GM18498 (cell line): ENCODE measurements at regions not wholly inside any gene's neighbourhood (a gene's known extent, or its start where the extent isn't known, plus 50 kb on each side); places are given as distances from the start of the nearest gene placed in this dataset.
"Not testable (repeated sequence)": the region's sequence is repeated elsewhere in the genome, so short reads cannot be mapped to it uniquely, and the experiment has no call there.

Source experiments
- ATAC-seq: cut with Tn5 transposase; IDR thresholded peaks from one replicate; pipeline ENCODE4 v1.9.1; 2021; ENCODE audit warnings: mild to moderate bottlenecking, moderate library complexity; ENCODE audit not compliant: unreplicated experiment

DNA sequence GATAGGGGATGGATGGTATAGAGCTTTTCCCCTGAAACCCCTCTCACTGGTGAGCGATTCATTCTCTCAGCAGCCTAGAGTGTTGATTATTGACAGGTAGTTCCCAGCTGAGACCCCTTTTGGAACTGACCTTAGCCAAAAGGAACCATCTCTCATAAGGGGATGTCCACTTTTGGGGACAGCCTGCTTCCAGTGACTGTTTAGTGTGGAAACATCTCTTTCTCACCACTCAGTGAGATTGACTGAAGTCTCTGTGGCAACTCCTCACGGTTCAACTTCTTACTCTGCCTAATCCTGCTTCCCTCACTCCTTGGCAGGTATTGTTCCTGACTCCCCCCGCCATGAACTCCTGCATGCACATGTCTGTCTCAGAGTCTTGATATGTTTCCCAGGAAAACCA is 529.2 kb upstream of the ATP2B1 start:
- ATAC-seq = no peak

DNA sequence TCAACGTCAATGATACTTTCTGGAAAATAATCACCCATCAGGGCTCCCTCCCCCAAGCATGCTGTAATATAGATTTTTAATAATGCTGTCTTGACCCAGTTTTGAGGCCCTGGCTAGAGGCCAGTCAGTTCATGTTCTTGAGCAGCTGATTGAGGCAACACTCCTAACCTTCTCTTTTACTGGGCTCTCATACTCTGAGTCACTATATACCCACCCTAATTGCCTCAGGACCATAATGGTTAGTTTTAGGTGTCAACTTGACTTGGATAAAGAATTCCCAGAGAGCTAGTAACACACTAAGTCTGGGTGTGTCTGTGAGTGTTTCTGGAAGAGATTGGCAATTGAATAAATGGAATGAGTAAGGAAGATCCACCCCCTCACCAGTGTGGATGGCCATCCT is 527.0 kb upstream of the ATP2B1 start:
- ATAC-seq = no peak

DNA sequence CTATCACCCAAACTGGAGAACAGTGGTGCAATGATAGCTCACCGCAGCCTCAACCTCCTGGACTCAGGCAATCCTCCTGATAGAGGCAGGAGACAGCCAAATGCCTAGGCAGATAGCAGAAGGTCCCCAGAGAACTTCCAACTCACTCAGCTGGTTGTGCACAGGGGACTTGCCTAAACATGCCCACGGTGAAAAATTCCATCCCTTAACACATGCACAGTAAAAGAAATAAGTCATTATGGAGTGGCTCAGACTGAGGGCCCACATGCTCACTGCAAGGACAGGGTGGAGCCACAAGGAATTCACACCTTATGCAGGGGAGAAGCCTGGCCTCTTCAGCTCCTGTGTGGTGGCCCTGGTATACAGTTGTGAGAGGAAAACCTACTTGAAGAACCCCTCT is 525.8 kb upstream of the ATP2B1 start:
- no peak for ATAC-seq

DNA sequence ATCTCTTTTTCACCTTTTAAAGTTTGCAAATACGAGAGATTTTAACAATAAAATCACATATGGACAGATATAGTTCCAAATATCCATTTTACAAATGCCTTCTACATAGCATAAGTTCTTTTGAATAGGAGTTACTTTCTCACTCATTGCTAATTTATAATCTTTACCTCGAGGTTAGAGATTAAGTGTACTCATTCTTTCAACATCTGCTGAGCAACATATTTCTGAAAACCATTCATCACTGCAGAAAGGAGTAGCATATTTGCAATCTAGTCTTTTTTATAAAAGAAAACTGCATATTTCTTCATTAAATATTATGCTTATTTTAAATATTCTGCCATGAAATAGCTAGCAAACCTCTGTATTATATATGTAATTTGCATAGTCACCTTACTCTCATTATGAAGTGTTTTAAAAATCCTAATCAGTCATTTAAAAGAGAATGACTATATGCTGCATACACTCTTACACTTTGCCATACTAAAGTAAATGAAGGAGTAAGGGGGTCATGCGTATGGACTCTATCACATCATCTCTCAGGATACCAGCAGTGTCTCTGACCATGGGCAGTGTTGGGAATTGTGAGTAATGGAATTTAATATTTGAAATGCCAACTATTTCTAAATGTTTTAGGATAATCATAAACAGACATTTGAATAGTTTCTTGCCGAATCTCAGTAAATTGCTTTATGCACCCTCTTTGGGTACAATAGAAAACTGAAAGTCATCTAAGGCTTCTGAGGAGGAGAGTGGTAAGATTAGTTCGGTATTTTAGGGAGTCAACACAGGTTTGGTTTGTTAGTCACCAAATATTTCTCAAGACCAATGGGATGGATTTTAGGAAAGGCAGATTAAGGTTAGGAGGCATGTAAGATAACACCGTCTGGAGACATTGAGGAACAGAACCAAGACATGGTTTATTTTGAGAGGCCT is 524.8 kb upstream of the ATP2B1 start:
- no peak for ATAC-seq

DNA sequence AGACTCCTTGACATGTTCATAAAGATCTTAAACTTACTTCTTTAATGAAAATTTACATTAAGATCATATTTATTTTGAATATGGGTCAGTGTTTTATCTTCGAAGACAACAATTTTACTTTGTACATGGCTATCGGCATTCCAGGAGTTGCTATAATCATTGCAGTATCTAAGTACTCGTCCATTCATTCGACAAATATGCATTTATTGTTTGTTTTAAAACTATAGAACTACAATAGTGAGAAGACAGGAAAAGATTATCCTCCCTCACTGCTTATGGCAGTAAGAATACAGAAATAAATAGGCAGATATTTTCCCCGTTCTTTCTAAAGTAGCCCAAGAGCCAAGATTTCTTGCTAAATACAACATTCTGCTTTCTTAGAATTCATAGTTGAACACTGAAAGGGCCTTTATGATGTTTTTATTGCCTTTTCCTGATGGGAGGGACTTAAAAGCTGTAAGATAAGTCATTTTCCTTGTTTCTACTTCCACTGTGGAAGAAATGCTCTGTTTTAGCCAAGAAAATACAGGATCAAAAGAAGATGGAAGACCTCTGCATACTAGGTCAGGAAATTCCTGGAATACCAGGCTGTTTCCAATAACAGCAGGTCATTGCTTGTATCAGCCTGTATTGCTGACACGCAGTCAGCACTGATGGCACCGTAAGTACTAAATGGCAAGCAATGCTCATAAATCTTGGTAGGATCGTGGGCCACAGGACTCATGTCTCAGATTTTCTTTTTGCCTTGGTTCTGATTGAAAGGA is 521.0 kb upstream of the ATP2B1 start:
- ATAC-seq = no peak

DNA sequence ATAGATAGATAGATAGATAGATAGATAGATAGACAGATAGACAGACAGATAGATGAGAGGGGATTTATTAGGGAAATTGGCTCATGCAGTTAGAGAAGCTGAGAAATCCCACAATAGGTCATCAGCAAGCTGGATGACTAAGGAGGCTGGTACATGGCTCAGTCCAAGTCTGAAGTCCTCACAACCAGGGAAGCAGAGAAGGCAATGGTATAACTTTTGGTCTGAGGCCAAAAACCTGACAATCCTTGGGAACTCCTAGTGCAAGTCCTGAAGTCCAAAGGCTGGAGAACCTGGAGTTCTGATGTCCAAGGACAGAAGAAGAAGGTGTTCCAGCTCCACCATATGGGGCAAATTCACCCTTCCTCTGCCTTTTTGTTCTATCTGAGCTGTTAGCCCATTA is 517.6 kb upstream of the ATP2B1 start:
- no peak for ATAC-seq

DNA sequence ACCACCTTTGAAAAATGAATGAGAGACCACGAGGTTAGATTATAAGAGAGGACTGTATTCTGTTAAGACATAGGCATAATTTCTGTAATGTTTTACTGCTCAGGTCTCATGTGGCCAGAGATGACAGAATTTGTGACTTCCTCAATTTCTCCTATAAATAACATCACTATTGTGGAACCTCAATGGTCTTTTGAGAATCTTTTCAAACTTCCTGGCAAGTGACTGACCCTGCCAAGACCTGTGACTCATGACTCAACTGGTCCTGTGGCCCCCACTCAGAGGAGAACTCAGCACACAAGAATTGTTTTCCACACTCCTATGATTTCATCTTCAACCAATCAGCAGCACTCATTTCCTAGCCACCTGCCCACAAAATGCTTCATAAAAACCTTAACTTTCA is 508.2 kb upstream of the ATP2B1 start:
- ATAC-seq = no peak

DNA sequence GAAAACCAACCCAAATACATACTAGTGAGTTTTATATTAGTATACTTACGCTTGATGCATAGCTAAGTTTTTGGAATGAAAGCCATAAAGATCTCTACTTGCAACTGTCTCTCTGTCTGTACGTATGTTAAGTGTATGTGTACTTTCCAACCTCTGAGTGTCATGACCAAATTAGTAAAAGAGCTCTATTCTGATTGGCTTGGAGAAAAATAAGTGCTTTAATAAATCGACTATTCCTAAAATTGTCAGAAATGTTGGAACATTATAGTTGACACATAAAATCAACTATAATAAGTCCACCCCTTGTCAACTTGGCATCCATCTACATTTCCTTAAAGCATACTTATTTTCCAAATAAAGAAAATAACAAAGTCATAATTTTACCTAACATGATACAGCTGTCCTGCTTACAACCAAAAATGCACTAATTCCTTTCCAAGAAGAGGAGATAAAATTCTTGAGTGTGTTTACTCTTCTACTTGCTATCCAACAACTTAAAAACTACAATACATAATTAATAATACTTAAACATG is 507.4 kb upstream of the ATP2B1 start:
- no peak for ATAC-seq

DNA sequence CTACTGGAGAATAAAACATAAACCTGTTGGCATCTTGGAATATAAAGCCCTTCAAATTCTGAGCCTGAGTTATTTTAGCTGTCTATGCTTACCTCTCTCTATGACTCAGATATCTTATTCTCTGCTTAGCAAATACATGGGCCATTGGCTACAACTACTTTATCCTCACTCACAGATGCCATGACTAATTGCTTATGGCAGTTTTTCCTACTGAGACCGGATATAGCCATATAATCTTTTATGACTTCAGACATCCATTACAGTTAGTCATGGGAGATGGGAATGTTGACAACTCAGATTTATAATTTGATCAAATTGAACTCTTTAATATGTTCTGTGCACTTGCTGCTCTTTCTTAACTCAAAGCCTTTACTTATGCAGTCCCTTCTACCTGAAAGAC is 502.4 kb upstream of the ATP2B1 start:
- ATAC-seq = no peak

DNA sequence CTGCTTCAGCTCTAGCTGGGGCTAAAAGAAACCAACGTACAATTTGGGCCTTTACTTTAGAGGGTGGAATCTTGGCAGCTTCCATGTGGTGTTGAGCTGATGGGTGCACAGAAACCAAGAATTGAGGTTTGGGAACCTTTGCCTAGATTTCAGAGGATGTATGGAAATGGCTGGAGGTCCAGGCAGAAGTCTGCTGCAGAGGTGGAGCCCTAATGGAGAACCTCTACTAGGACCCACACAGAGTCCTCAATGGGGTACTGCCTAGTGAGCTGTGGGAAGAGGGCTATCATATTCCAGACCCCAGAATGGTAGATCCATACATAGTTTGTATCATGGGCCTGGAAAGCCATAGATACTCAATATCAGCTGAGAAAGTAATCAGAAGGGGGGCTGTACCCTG is 500.4 kb upstream of the ATP2B1 start:
- ATAC-seq = no peak

DNA sequence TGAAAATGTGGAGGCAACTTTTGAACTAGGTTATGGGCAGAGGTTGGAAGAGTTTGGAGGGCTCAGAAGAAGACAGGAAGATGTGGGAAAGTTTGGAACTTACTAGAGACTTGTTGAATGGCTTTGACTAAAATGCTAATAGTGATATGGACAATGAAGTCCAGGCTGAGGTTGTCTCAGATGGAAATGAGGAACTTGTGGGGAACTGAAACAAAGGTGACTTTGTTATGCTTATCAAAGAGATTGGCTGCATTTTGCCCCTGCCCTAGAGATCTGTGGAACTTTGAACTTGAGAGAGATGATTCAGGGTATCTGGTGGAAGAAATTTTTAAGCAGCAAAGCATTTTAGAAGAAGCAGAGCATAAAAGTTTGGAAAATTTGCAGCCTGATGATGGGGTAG is 499.7 kb upstream of the ATP2B1 start:
- ATAC-seq = not testable (repeated sequence)

DNA sequence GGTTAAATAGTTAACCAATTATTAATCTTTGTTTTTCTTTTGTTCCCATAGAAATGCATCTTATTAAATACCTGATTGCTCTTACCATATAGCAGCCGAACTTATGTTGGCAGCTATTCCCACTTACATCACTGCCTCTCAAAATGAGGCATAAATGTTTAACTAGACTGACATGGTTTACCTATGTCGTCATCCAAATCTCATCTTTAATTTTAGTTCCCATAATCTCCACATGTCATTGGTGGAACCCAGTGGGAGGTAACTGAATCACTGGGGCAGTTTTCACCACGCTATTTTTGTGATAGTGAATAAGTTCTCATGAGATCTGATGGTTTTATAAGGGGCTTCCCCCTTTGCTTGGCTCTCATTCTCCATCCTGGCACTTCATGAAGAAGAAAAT is 499.2 kb upstream of the ATP2B1 start:
- ATAC-seq = no peak

DNA sequence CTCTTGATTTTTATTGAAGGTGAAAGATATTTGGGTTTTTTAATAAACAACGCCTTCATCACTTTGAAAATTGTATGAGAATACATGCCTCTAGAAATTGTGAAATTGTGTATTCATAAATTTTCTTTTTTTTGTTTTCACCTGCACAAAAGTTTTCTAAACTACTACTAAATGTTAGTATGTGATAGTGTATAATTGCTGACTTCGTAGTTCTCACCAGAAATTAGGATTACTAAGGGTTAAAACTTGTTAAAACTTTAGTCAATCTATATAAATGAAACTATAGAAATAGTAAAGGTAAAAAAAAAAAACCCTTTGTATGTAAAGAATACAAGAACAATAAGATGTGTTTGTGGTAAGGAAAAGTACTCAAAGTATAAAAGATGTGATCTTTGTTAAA is 496.5 kb upstream of the ATP2B1 start:
- ATAC-seq = no peak

DNA sequence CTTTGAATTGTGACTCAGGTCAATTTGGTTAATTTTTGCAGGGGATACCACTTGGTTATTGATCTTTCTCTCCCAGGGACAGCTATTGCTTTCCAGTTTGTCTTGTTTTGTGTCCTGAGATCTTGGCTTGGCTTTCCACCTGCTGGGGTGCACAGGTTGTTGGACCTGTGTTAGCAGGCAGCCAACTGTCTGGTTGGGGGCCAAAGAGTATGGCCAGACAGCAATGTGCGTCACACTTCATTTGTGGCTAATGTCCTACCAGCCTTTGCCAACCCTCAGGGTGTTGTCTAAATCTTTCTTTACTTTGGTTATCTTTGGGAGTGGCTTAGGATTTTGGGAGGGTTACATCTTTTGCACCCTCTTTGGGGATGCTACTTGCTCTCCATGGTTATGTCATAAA is 494.9 kb upstream of the ATP2B1 start:
- ATAC-seq = no peak

DNA sequence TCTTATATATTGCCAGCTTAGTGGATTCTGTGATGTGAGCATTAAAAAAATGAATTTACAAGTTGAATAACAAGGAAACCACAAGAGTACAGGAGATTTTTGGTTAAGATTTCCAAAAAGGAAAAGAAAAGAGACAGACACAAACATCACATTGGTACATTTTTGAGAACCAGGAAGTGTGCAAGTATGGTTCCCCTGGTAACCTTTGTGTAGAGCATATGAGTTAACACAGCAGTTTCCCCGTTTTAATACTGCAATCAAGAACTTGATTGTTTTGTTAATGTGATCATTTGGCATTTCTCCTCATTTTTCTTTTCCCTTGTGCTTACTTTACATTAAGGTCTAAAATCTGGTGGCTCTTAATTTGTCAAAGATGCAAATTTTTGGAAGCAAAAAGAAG is 490.4 kb upstream of the ATP2B1 start:
- no peak for ATAC-seq

DNA sequence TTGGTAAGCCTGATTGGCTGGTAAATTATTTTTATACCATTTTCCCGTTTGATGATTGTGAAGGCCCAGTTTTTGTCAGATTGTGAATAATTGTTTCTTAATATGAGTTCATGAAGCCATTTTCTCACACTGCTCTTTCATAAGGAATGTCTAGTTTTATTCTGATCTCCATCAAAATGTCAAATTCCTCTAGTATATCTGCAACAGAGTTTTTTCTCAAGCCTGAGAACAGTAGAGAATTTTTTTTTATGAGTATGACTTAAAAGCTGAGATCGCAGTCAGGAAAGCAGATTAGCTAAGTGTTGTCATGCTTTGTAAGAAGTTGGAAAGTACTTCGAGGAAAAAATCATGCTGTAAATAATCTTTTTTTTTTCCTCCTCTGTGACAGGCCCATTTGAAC is 484.9 kb upstream of the ATP2B1 start:
- no peak for ATAC-seq

DNA sequence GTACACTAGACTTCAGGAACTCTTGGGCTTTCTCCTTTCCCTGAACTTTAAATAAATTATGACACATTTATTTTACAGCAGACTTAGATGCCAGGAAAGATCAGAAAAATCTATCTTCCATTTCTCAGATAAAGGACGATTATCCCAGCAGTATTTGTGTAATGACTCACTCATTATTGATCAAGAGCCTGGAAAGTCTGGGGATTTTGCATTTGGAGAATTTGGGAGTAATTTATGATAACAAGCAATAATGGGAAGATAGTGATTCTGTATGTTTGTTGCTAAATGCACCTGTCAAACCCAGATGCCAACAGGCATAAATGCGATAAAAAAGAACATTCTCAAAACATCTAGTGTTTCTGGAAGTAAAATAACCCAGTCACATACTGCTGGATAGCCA is 480.2 kb upstream of the ATP2B1 start:
- ATAC-seq = no peak

DNA sequence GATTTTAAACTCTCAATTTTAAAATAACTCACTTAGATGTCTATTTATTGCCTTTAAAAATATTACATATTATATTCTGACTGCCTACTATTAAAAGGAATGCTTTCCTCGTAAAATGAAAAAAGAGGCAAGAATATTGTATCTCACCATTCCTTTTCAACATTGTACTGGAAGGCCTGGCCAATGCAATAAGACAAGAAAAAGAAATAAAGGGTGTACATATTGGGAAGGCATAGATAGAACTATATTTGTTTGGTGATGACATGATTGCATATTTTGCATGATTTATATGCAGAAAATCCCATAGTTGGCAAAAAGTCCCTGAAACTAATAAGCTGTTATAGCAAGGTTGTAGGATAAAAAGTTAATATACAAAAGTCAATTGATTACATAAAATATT is 474.6 kb upstream of the ATP2B1 start:
- no peak for ATAC-seq

DNA sequence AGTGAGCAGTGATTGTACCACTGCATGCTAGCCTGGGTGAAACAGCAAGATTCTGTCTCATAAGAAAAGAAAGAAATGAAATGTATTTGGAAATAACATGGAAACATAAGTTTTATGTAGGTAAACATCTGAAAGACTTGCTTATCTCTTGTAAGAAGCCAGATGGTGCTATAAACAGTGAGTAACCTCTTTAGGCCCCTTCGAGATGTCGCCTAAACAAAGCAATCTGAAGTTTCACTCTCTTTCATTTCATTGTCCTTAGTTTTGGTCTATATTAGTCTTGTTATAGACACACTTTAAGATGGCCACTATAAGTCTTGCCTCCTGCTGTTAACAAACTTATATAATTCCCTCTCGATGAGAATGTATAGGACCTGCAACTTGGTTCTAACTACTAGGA is 472.6 kb upstream of the ATP2B1 start:
- ATAC-seq = no peak

DNA sequence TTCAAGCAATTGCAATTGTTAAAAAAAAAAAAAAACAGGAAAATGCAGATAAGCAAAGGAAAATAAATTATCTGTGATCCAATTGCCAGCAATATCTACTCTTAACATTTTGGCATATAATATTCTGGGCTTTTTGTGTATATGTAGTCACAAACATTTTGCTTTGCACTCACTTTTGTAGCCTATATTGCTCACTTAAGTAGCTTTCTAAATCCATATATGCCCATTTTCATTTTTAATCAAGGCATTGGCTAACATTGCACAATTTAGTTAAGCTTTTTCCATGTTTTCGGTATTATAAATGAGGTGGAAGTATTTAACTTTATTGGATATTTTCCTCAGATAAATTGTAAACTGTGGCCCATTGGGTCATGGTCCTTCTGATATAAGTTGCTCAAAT is 466.3 kb upstream of the ATP2B1 start:
- no peak for ATAC-seq

DNA sequence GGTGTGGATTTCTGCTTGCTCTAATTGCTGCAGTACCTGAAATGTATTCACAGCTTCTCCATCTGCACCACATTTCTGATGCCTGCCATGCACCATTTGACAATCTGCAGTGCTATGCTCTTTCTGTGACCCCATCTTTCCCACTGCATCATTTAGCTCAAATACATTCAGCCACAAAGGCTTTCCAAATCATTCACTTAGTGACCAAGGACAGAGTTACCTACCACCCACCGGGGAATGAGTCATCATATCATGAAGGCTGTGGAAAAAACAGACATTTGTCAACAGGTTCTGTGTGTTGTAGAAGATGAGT is 465.5 kb upstream of the ATP2B1 start:
- no peak for ATAC-seq

DNA sequence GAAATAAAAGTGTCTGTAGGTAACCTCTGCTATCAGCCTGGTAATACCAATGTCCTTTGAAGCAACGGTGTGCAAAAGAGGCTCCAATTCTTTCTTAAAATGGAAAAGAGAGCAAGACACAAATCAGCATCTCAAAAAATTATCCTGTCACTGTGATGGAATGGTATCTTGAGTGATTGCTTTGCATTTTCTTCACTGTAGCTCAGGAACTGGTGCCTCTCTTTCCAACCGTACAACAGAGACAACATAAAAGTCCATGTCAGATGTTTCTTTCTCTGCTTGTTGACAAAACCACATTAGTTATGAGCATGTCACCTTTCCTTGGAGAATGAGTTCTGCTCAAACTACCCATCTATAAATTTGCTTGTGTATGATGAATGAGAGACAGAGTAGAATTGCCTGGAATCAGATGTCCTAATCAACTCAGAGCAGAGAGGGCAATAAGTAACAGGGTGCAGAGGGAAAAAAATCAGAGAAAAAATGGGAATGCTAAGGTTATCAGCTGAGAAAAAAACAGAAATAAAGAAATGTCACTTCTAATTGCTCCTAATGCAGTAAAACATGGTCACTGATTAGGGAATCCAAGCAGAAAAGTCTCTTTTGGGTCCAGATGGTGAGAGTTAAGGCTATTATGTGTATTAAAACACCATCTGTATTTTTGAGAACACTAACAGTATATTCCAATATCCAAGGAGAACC is 465.0 kb upstream of the ATP2B1 start:
- no peak for ATAC-seq
